ENCODE measurements at regions not wholly inside any gene's neighbourhood (a gene's known extent, or its start where the extent isn't known, plus 50 kb on each side); places are given as distances from the start of the nearest gene placed in this dataset.

DNA sequence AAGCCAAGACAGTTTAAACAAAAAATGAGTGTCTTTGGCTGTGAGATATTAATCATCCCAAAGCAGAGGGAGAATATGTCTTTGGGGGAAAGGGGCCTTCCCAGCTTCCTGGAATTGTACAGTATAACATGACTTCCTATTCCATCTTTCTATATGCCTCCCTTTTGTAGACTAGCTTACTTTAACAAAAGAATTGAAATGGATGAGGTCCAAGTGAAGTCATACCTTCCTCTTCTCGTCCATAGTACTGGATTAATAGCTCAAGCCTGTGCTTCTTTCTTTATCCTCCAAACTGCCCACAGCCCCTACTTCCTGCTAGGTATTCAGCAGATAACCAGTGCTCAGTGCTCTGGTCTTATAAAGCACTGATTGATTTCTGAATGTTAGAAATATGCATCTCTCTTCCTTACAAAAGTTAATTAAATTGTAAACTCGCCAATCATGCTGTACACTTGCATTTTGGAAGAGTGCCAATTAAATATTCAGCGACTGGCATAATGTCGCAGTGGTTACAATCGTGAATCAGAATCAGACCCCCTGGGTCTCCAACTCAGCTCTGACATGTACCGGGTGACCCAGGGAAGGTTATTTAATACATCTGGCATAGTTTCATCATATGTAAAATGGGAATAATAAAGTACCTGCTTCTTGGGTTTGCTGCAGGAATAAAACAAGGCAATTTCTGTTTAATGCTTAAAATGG lies 325.1 kb downstream of the RND3 start:
- no peak for DNase-seq (ENCODE audit: low spot score)

DNA sequence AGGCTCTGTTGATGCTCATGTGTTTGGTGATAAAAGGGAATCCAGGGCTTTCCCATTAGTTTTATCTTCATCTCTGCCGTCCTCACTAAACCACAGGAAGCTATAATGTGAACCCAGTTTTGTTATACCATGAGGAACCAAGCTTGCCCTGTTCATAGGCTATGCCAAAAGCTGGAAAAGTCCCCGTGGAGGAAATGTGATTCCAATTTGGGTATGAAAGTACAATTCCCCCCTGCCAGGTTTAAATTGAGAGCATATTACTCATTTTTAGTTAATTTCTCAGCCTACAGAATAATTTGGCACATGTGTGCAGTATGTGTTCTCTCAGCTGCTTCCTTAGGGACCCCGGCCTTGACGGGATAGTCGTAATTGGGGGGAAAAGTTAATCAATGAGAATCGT lies 327.4 kb downstream of the RND3 start:
- no peak for DNase-seq (ENCODE audit: low spot score)

DNA sequence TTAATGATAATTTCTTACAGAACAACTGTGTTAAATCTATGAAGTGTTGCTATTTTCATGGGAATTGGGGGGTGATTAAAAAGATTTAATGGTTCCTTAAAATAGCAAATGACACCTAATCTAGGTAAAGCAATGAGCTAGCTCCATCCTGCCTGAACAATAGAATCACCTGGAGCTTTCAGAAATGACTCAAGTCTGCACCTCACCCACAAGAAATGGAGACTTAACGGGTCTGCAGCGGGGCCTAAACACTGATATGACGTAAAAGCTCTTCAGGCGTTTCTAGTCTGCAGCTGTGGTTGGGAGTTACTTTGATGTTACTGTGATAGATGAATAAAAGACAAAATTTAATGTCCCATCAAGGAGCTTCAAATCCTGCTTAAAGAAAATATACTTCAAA lies 328.2 kb downstream of the RND3 start:
- no peak for DNase-seq (ENCODE audit: low spot score)

DNA sequence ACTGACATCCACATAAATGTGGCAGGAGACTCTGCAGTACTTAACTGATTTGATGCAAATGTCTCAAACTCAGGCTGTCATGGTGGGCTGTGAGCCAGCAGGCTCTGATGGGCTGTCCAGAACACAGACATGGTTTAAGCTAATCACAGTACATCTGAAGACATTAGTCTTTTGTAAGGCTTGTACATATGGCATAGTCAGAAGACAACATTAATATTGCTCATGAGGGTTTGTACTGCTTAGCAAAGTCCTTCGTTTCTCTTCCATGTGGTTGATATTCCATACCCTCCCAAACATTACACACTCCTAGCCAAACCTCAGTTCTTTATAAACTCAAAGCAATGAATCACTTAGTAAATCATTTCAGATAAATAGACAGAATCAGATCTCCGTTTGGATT lies 330.6 kb downstream of the RND3 start:
- no peak for DNase-seq (ENCODE audit: low spot score)

DNA sequence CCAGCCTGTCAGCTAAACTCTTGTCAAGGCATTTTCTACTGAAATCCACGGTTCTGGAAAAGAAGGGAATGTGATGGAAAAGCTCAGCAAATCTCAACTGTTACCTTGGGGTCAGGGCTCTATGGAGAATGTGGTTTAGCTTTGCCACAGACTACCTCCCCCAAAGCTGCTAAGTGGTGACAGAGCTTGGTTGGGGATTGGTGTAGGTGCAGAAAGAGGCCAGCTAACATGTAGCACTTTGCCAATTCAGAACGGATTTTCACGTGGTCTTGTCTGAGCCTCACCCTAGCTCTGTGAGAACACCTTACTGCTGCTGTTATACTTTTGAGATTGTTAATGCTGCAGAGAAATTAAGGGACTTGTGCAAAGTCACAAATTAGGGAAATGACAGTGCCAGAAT lies 331.1 kb downstream of the RND3 start:
- no peak for DNase-seq (ENCODE audit: low spot score)

DNA sequence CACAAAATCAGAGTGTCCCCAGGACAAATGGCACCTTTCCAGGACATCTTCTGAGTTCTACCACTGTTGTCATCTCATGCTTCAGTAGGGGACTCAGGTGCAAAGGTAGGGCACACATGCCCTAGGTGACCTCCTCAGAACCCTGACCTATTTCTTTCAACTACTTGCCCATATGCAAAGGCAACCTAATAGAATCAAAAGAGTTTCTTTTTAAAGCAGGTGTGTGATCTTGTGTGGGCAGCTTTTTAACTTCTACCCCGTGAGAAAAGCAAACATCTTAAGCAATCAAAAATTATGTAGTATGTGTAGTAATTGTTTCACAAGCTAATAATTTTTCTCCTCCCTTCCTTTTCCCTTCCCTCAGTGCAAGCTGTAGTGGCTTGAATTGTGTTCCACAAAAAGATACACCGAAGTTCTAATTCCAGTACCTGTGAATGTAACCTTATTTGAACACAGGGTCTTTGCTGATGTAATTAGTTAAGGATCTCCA lies 333.1 kb downstream of the RND3 start:
- DNase-seq (ENCODE audit: low spot score): no peak

DNA sequence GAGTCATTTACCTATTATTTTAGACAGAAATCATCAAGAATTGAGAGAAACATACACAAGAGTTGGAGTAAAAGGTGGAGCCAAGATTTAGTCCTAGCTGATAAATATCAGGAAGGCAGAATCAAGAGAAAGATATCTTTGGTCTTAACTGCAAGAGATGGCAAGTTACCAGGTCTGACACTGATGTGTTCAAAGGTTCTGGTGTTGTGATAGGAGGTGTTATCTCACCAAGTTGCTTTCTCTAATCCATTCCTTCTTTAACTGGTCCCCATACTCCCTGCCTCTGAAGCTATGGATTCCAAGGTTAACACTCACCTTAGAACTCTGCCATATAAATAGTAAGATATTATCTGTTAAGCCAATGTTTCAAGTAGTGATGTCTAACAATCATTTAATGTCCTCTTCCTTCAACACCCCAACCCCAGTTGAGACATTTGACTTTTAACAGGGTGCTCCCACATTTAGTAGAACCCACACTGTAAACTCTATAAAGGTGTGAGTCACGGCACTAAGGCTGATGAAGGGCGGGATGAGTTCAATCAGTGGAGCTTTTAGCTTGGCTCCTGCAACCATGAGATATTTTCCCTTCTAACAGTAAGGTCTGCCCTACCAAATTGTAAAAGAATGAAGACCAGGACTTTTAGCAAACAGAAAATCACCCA lies 333.7 kb downstream of the RND3 start:
- no peak for DNase-seq (ENCODE audit: low spot score)

DNA sequence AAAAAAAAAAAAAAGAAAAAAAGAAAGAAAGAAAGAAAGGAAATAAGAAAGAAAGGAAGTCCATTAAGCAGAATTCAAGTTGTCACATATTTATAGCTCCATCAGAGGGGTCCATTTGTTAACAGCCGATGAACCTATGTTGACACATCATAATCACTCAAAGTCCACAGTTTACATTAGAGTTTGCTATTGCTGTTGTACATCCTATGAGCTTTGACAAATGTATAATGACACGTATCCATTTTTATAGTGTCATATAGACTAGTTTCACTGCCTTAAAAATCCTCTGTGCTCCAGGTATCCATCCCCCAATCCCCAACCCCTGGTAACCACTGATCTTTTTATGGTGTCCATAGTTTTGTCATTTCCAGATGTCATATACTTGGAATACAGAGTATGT lies 335.2 kb downstream of the RND3 start:
- no peak for DNase-seq (ENCODE audit: low spot score)

DNA sequence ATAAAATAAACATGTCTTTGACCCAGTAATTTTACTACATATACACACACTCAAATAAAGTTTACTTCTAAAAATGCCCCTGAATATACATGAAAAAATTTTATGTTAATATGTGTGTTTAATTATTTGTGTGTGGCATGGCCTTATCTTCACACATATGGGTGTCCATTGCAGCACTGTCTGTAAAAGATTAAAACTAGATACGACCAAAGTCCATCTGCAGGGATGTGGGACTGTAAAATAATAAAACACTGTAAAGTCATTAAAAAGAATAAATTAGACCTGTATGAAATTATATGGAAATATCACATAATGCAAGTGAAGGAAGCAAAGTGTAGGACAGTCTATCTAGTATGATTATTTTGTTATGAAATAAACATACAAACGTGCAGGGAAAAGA lies 337.3 kb downstream of the RND3 start:
- DNase-seq (ENCODE audit: low spot score): no peak

DNA sequence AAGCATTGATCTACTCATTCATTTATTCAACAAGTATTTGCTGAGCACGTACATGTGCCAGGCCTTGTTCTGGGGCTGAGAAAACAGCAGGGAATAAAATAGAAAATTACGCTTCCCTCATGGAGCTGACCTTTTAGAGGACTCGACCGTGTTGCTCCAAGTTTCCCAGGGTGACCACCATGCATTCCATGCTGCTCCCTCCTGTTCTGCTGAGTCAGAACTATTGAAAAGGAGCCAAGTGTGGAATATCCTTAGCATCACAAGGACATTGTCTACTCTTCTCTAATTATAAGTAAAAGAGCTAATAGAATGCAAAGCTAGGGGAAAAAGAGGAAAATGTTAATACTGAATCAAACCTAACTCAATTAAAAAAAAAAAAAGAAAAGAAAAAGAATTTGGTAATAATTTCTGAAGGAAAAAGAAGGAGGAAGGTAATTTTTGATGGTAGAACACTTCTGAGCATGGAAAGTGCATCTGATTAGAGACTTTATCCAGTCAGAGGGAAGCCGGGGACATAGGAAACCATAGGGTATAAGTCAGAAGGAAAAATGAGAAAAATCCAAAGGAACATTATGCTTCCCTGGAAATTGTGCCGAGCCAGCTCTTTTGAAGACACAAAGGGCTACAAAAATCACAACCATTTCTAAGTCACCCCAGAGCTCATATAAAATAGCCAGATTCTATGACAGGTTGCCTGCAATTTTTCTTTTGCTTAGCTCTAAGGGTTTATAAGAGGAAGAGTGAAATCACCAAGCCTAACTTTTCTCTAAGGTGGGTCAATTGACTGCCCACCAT lies 339.4 kb downstream of the RND3 start:
- no peak for DNase-seq (ENCODE audit: low spot score)

DNA sequence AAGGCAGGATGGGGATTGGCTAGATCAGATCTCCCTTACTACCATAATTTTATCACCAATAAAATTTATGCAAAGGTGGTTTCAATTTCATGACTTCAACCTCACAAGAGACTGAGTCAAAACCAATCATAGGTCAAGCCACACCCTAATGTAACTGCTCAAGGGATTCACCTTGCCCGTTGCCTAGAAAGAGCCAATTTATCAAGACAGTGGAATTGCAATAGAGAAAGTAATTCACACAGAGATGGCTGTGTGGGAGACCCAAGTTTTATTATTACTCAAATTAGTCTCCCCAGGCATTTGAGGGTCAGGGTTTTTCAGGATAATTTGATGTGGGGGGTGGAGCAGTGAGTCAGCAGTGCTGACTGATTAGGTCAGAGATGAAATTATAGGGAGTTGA lies 340.6 kb downstream of the RND3 start:
- DNase-seq (ENCODE audit: low spot score): no peak

DNA sequence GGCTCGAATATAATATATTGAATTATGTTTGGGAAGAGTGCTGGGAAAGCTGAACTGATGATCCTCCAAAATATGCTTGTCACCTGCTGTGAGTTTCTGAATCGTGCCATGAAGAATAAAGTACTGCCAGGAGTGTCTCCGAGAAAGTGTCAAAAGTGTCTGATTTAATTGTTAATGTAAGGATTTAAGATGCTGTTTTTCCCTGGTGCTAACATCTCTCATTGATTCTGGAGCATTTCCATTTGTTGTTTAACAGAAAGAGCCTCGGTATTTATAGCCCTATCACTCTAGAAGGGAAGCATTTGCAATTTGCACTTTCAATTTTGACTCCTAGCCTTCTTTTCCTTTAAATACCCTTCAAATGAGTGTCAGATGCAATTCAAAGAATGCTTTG lies 342.2 kb downstream of the RND3 start:
- DNase-seq (ENCODE audit: low spot score): no peak

DNA sequence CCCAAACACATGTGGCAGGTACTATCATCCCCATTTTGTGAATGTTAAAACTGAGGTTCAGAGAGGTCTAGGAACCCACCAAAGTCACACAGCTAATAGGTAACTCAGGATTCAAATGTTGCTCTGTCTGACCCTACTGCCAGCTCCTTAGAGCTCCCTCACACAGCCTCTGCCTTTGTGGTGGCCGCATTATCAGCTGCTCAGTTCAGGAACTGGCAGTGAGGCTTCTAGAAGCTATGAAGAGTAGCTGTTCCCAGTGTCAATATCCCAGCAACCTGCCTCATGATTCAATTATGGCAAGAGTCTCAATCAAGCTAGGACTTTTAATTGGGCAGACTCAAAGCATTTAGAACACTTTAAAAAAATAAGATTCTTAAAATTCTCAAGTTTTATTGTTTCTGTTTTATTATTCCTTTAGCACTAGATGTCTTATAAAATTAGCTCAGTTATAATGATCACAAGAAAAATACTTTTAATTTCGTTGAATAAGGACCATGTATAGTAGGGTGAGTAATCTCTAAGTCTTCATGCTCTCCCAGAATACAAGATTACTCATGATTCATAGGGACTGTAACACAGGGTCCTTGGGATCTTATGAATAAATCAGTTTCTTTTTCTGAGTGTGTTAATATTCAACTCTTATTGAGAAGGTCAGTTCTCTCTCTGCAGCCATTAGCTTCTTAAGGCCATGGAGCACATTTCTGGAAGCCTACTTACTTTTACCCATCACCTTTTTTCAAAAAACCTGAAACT lies 342.7 kb downstream of the RND3 start:
- DNase-seq (ENCODE audit: low spot score): no peak

DNA sequence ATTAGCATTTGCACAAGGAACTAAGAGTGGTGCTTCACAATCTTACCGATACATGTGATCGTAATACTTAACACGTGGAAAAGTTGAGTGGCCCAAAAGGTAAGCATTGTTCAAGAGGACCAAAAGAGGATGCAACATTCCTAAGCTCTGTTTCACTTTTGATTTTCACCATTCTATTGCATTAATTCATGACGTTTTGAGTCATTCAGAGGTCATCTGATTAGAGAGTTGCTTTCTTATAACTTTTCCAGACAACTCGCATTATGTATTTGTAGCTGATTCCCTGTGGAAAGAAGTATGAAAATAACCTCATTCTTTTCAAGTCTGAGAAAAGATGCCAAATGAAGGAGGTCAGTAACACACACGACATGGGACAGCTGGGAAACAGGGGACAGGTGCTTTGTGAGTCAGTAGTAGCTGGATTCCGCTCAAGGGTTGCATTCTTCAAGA lies 344.4 kb downstream of the RND3 start:
- DNase-seq (ENCODE audit: low spot score): no peak

DNA sequence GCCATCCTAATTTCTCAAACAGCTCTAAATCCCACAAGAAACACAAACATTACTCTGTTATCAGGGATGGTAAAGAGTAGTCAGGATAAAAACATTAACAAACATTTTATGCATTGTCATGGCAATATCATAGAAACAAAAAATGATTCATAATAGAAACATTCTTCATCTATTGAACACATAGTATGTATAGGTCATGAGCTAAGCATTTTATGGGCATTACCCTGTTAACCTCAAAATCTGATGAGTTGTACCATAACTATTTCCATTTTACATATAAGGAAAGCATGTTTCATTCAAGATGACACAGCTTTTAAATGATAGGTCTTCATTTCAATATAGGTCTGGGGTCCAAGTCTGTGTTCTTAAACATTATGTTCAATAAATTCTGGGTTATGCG lies 344.9 kb downstream of the RND3 start:
- no peak for DNase-seq (ENCODE audit: low spot score)

DNA sequence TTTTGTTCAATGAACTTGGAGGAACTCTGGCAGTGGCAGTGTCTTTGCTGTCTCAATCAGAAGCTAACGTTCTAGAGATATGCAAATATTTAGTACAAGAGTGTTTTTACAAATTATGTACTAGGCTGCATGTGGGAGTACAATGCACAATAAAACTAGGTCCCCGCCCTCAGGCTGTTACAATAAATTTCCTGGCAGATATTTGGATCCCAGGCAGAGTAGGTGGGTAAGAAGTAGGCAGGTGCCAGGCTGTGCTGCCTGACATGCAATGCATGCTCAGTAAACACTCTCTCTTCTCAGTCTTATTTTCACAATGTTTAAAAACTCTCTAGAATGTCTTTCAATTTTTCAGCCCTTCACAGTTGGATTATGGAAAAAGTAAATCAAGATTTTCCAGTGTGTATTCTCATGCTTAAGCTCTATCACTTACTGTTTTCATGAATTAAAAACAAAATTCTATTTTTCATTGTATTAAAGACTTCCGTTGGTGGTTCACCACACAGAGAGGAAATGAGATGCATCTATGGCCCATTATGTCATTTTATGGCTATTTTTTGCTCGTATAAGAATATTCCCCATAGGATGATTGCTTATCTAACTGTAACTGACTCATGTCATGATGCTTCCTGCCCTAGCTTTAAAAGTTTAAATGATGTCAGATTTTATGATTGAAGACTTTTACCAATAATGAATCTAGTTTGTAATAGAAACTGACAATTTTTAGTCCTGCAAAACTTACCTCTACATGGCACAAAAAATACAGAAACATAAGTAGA lies 346.1 kb downstream of the RND3 start:
- no peak for DNase-seq (ENCODE audit: low spot score)

DNA sequence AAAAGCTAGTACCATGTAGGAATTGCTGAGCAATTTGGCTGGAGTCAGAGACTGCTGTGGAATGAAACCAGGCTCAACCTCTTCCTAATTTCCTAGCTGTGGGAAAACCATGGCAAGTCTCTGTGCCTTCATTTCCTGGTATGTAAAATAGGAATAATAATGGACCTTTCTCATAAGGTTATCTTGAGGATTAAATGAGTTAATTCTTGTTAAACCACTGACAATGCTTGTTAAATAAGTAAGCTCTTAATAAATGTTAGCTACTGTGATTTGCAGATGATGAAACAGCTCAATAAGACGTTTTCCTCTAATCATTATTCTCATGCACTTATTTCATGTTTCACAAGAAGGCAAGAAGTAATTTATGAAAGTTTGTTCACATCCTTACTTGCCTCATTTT lies 346.7 kb downstream of the RND3 start:
- DNase-seq (ENCODE audit: low spot score): no peak

DNA sequence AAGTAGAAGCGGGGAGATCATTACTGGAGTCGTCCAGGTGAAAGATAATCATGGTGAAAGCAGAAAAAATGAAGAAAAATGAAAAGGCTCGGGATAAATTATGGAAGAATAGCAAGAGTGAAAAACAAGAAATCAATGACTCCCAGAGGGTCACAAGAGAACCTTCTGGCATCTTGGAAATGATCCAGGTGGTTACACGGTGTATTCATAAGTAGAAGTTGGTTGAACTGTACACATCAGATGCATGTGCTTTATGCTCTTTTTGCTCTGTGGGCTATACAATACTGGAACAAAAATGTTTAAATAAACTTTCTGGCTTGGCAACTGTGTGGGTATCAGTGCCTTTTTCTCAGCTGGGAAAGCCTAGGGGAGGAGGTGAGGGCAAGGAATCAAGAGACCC lies 348.9 kb downstream of the RND3 start:
- DNase-seq (ENCODE audit: low spot score): no peak

DNA sequence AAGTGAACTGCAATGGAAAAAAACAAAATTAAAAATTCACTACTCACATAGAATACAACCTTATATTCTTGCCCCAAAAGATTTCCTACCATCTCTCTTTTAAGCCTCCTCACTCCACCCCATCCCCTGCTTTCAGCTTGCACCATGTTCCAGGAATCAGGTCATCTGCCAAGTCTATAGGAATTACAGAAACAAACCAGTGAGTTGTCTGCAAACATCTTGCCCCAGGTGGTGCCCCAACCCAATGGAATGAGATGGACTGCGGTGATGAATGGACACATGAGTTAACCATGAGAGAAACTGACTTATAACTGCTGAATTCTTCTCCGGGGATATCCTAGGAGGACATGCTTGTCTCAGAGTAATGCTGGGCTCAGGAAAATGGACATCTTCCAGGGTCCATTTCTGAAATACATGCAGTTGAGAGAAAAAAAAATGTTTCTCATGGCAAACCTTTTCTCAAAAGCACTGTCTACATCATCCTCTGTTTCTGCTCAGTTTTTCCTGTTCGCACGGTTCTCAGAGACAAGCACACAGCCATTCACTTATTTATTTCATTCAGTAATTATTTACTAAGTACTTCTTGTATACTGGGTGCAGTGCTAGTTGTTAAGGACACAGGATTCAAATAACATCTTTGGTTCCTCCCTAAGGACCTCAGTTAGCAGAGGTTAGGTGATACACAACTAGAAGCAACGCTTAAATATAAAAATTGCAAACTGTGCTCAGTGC lies 350.0 kb downstream of the RND3 start:
- no peak for DNase-seq (ENCODE audit: low spot score)

DNA sequence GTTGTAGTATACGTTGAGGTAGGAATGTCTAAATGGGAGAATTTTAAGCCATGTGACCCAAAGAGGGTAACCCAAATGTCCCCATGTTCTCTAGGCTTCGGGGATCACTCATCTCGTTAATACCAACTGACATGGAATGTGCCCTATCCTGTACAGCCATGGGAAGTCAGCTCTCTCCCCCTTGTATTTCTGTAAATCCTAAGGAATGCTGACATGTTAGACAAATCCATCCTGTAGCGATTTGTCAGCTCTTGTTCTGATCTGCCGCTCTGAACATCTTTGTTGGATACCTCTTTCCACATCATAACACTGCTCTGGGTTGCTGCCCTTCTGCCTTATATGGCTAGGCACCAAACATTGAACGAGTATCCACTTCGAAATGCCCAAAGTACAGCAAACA lies 350.6 kb downstream of the RND3 start:
- DNase-seq (ENCODE audit: low spot score): no peak

DNA sequence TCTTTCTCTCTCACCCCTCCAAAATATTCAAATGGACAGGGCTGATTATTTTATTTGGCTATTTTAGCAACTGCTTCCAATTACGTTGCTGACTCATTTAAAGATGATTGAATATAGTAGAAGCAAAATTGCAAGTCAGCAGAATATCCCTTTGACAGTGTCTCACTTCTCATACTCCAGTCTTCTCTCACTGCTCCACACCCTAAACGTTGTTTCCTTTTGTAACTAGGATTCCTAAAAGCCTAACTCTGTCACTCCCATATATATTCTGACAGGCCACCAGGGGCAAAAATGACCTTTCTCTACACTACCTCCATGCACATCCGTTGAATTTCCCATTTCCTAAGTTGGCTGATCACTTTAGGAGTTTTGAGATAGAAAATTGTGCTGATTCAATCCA lies 351.1 kb downstream of the RND3 start:
- DNase-seq (ENCODE audit: low spot score): no peak
